ENCODE measurements at regions not wholly inside any gene's neighbourhood (a gene's known extent, or its start where the extent isn't known, plus 50 kb on each side); places are given as distances from the start of the nearest gene placed in this dataset.

GRCh38 chr6:79814940-79815339, 132.4 kb downstream of the ELOVL4 start:
- H3K4me3 ChIP-seq (ENCODE audit: insufficient read depth, low read length): no peak overlapping the region
- no peak overlapping the region for H2AFZ ChIP-seq (ENCODE audit: low read length)
- no peak for TF ChIP-seq CTCF (IDR thresholded peaks at IDR 0.05; ENCODE audit: extremely low read depth, low read depth, low read length)
- no peaks in the 10 kb centered on the region for H4K20me1 ChIP-seq (ENCODE audit: insufficient read depth, low read length)
- no peak for DNase-seq (ENCODE audit: insufficient read length, low spot score, missing footprints)
- H3K4me2 ChIP-seq (ENCODE audit: insufficient read depth, low read length): no peak overlapping the region
- H3K4me1 ChIP-seq (ENCODE audit: insufficient read depth, low read length): peaks cover 4% of the 10 kb centered on the region
- H3K27ac ChIP-seq (ENCODE audit: low read depth, low read length): no peak overlapping the region
- no peaks in the 10 kb centered on the region for H3K9me3 ChIP-seq (ENCODE audit: low read depth, low read length)
- H3K36me3 ChIP-seq (ENCODE audit: insufficient read depth, low read length): no peaks in the 10 kb centered on the region
- H3K27me3 ChIP-seq (ENCODE audit: insufficient read depth, low read length): no peaks in the 10 kb centered on the region
- H3K79me2 ChIP-seq (ENCODE audit: insufficient read depth, low read length): no peaks in the 10 kb centered on the region

- Histone ChIP-seq H3K27me3 (ENCODE audit: insufficient read depth, low read length) (no peaks in the 10 kb centered on the region), H3K79me2 (ENCODE audit: insufficient read depth, low read length) (no peaks in the 10 kb centered on the region), H2AFZ (ENCODE audit: low read length) (no peak overlapping the region), H3K4me1 (ENCODE audit: insufficient read depth, low read length) (peaks cover 4% of the 10 kb centered on the region), H3K27ac (ENCODE audit: low read depth, low read length) (no peak overlapping the region), H3K9me3 (ENCODE audit: low read depth, low read length) (no peaks in the 10 kb centered on the region), H3K36me3 (ENCODE audit: insufficient read depth, low read length) (no peaks in the 10 kb centered on the region), H3K4me3 (ENCODE audit: insufficient read depth, low read length) (no peak overlapping the region), H4K20me1 (ENCODE audit: insufficient read depth, low read length) (no peaks in the 10 kb centered on the region), H3K4me2 (ENCODE audit: insufficient read depth, low read length) (no peak overlapping the region)
- peak; percentile 70 for DNase-seq (ENCODE audit: insufficient read length, low spot score, missing footprints)
- peak; percentile 89 for TF ChIP-seq CTCF (IDR thresholded peaks at IDR 0.05; ENCODE audit: extremely low read depth, low read depth, low read length)
Observed at GRCh38 chr6:79813854-79814709, 133.3 kb downstream of the ELOVL4 start.

- no peak overlapping the region for H3K4me3 ChIP-seq (ENCODE audit: insufficient read depth, low read length)
- peaks cover 4% of the 10 kb centered on the region for H3K4me1 ChIP-seq (ENCODE audit: insufficient read depth, low read length)
- H4K20me1 ChIP-seq (ENCODE audit: insufficient read depth, low read length): no peaks in the 10 kb centered on the region
- no peaks in the 10 kb centered on the region for H3K79me2 ChIP-seq (ENCODE audit: insufficient read depth, low read length)
- TF ChIP-seq CTCF (IDR thresholded peaks at IDR 0.05; ENCODE audit: extremely low read depth, low read depth, low read length): no peak
- no peaks in the 10 kb centered on the region for H3K36me3 ChIP-seq (ENCODE audit: insufficient read depth, low read length)
- no peak overlapping the region for H3K27ac ChIP-seq (ENCODE audit: low read depth, low read length)
- no peak for DNase-seq (ENCODE audit: insufficient read length, low spot score, missing footprints)
- no peak overlapping the region for H3K4me2 ChIP-seq (ENCODE audit: insufficient read depth, low read length)
- H2AFZ ChIP-seq (ENCODE audit: low read length): no peak overlapping the region
- H3K27me3 ChIP-seq (ENCODE audit: insufficient read depth, low read length): peaks cover 4% of the 10 kb centered on the region
- no peaks in the 10 kb centered on the region for H3K9me3 ChIP-seq (ENCODE audit: low read depth, low read length)
Observed at GRCh38 chr6:79813143-79813850, 134.1 kb downstream of the ELOVL4 start.

GRCh38 chr6:79812195-79812594, 135.2 kb downstream of the ELOVL4 start:
- Histone ChIP-seq H3K9me3 (ENCODE audit: low read depth, low read length) (no peaks in the 10 kb centered on the region), H3K36me3 (ENCODE audit: insufficient read depth, low read length) (no peaks in the 10 kb centered on the region), H3K27ac (ENCODE audit: low read depth, low read length) (no peak overlapping the region), H3K4me2 (ENCODE audit: insufficient read depth, low read length) (no peak overlapping the region), H3K4me3 (ENCODE audit: insufficient read depth, low read length) (no peak overlapping the region), H2AFZ (ENCODE audit: low read length) (no peak overlapping the region), H3K27me3 (ENCODE audit: insufficient read depth, low read length) (peaks cover 4% of the 10 kb centered on the region), H3K79me2 (ENCODE audit: insufficient read depth, low read length) (no peaks in the 10 kb centered on the region), H4K20me1 (ENCODE audit: insufficient read depth, low read length) (no peaks in the 10 kb centered on the region), H3K4me1 (ENCODE audit: insufficient read depth, low read length) (peaks cover 4% of the 10 kb centered on the region)
- no peak for TF ChIP-seq CTCF (IDR thresholded peaks at IDR 0.05; ENCODE audit: extremely low read depth, low read depth, low read length)
- DNase-seq (ENCODE audit: insufficient read length, low spot score, missing footprints): no peak

All from osteoblast (primary cell).